Astrocyte (in vitro differentiated cells and primary cell): ENCODE measurements at regions not wholly inside any gene's neighbourhood (a gene's known extent, or its start where the extent isn't known, plus 50 kb on each side); places are given as distances from the start of the nearest gene placed in this dataset.

ENCODE experiments used
- DNase-seq: peaks from one replicate; pipeline ENCODE4 v3.0.0-alpha.2; 2010; ENCODE audit warnings: low read depth
- FAIRE-seq: peaks from 2 replicates; lab custom pipeline; 2011; peaks lifted over from hg19 to GRCh38; lab: Jason Lieb, UNC
- H2AFZ ChIP-seq: 2 replicates; pipeline ENCODE4 v1.6.0; 2012; ENCODE audit warnings: low read depth, low read length, inconsistent platforms
- H3K27ac ChIP-seq: 2 replicates; pipeline ENCODE4 v1.5.1; 2011; ENCODE audit warnings: low read depth, low read length, inconsistent platforms
- H3K27me3 ChIP-seq: 2 replicates; pipeline ENCODE4 v1.6.0; 2011; ENCODE audit warnings: low read length, inconsistent platforms; ENCODE audit not compliant: insufficient read depth
- H3K36me3 ChIP-seq: 2 replicates; pipeline ENCODE4 v1.5.1; 2011; ENCODE audit warnings: low read length, inconsistent platforms; ENCODE audit not compliant: insufficient read depth
- H3K4me1 ChIP-seq: 2 replicates; pipeline ENCODE4 v1.5.1; 2011; ENCODE audit warnings: low read length, inconsistent platforms; ENCODE audit not compliant: insufficient read depth
- H3K4me2 ChIP-seq: 2 replicates; pipeline ENCODE4 v1.6.0; 2012; ENCODE audit warnings: low read length, inconsistent platforms
- H3K4me3 ChIP-seq: 2 replicates; pipeline ENCODE4 v1.5.1; 2011; ENCODE audit warnings: low read depth, mild to moderate bottlenecking, low read length, inconsistent platforms; ENCODE audit not compliant: insufficient read depth
- H3K79me2 ChIP-seq: 2 replicates; pipeline ENCODE4 v1.6.0; 2012; ENCODE audit warnings: mild to moderate bottlenecking, low read length, inconsistent platforms; ENCODE audit not compliant: insufficient read depth
- H3K9ac ChIP-seq: 2 replicates; pipeline ENCODE4 v1.6.0; 2012; ENCODE audit warnings: mild to moderate bottlenecking, low read length, inconsistent platforms
- H3K9me3 ChIP-seq: 2 replicates; pipeline ENCODE4 v1.5.1; 2012; ENCODE audit warnings: low read depth, mild to moderate bottlenecking, low read length, inconsistent platforms; ENCODE audit not compliant: insufficient read depth
- H4K20me1 ChIP-seq: 2 replicates; pipeline ENCODE4 v1.6.0; 2012; ENCODE audit warnings: low read length, inconsistent platforms; ENCODE audit not compliant: insufficient read depth
- H3K27ac Mint-ChIP-seq: one replicate; pipeline ENCODE4 v1.8.0; 2021; ENCODE audit warnings: mild to moderate bottlenecking, mixed read lengths; ENCODE audit not compliant: unreplicated experiment
- H3K27me3 Mint-ChIP-seq: one replicate; pipeline ENCODE4 v1.8.0; 2021; ENCODE audit warnings: low read depth, mixed read lengths; ENCODE audit not compliant: unreplicated experiment
- H3K36me3 Mint-ChIP-seq: one replicate; pipeline ENCODE4 v1.8.0; 2021; ENCODE audit warnings: low read depth, mixed read lengths; ENCODE audit not compliant: unreplicated experiment
- H3K4me1 Mint-ChIP-seq: one replicate; pipeline ENCODE4 v1.8.0; 2021; ENCODE audit warnings: low read depth, mixed read lengths; ENCODE audit not compliant: unreplicated experiment
- H3K4me3 Mint-ChIP-seq: one replicate; pipeline ENCODE4 v1.8.0; 2021; ENCODE audit warnings: mild to moderate bottlenecking, moderate library complexity, mixed read lengths; ENCODE audit not compliant: unreplicated experiment
- H3K9me3 Mint-ChIP-seq: one replicate; pipeline ENCODE4 v1.8.0; 2021; ENCODE audit warnings: mild to moderate bottlenecking, mixed read lengths; ENCODE audit not compliant: unreplicated experiment
- EZH2 ChIP-seq: IDR thresholded peaks from 2 replicates; pipeline ENCODE4 v1.6.1; 2012; ENCODE audit warnings: mild to moderate bottlenecking, low read length, inconsistent platforms; ENCODE audit not compliant: insufficient read depth
- TF ChIP-seq, protein P1 (sequence below): IDR thresholded peaks from 2 replicates; pipeline ENCODE4 v1.5.1; 2011; ENCODE audit warnings: low read depth, mild to moderate bottlenecking, inconsistent platforms, low read length, moderate library complexity; ENCODE audit not compliant: insufficient read depth

- no peaks in the 10 kb centered on the region for H3K4me1 ChIP-seq
- Mint-ChIP-seq H3K9me3 (no peaks in the 10 kb centered on the region), H3K4me3 (no peak overlapping the region), H3K27ac (no peak overlapping the region), H3K36me3 (no peaks in the 10 kb centered on the region), H3K27me3 (no peaks in the 10 kb centered on the region), H3K4me1 (no peaks in the 10 kb centered on the region)
- no peaks in the 10 kb centered on the region for H3K9me3 ChIP-seq
- TF ChIP-seq, protein P1, sequence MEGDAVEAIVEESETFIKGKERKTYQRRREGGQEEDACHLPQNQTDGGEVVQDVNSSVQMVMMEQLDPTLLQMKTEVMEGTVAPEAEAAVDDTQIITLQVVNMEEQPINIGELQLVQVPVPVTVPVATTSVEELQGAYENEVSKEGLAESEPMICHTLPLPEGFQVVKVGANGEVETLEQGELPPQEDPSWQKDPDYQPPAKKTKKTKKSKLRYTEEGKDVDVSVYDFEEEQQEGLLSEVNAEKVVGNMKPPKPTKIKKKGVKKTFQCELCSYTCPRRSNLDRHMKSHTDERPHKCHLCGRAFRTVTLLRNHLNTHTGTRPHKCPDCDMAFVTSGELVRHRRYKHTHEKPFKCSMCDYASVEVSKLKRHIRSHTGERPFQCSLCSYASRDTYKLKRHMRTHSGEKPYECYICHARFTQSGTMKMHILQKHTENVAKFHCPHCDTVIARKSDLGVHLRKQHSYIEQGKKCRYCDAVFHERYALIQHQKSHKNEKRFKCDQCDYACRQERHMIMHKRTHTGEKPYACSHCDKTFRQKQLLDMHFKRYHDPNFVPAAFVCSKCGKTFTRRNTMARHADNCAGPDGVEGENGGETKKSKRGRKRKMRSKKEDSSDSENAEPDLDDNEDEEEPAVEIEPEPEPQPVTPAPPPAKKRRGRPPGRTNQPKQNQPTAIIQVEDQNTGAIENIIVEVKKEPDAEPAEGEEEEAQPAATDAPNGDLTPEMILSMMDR, result no peak
- no peak for TF ChIP-seq EZH2
- no peak overlapping the region for H3K9ac ChIP-seq
- no peaks in the 10 kb centered on the region for H3K36me3 ChIP-seq
- H2AFZ ChIP-seq, result no peak overlapping the region
- H3K4me2 ChIP-seq, result no peak overlapping the region
- no peak overlapping the region for H3K27ac ChIP-seq
- no peaks in the 10 kb centered on the region for H3K79me2 ChIP-seq
- H3K4me3 ChIP-seq, result no peak overlapping the region
- no peaks in the 10 kb centered on the region for H3K27me3 ChIP-seq
- DNase-seq, result no peak
- no peaks in the 10 kb centered on the region for H4K20me1 ChIP-seq
- FAIRE-seq, result no peak
These were observed 435.9 kb upstream of the CHAC2 start for GRCh38 chr2:53331667-53332066.

DNA sequence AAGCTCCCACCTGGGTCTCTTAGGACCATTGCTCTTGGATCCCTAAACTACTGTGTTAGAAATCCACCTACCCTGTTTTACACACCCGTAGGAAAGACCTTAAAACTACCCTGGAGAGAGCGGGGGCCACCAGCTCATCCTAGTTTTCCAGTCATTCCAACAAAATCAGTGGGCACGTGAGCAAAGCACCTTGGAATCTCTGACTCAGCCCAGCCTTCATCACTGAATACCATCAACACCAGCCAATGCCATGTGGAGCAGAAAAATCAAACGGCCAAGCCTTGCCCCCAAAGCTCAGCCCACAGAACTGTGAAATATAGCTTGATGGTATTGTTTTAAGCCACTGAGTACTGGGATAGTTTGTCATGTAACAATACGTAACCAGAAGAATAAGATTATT, 449.7 kb upstream of the CHAC2 start:
- FAIRE-seq, result no peak
- H3K27ac Mint-ChIP-seq, result no peak overlapping the region
- DNase-seq, result no peak
- Histone ChIP-seq H3K27me3 (no peaks in the 10 kb centered on the region), H3K9me3 (no peaks in the 10 kb centered on the region), H3K4me1 (no peaks in the 10 kb centered on the region), H3K9ac (no peak overlapping the region), H3K4me2 (no peak overlapping the region), H2AFZ (no peak overlapping the region), H3K27ac (no peak overlapping the region), H3K79me2 (no peaks in the 10 kb centered on the region), H4K20me1 (no peaks in the 10 kb centered on the region), H3K36me3 (no peaks in the 10 kb centered on the region), H3K4me3 (no peak overlapping the region)
- no peaks in the 10 kb centered on the region for H3K9me3 Mint-ChIP-seq
- H3K36me3 Mint-ChIP-seq, result peaks cover 1% of the 10 kb centered on the region
- H3K4me1 Mint-ChIP-seq, result peaks cover 6% of the 10 kb centered on the region
- TF ChIP-seq, protein P1, result no peak
- no peak for TF ChIP-seq EZH2
- no peaks in the 10 kb centered on the region for H3K27me3 Mint-ChIP-seq
- H3K4me3 Mint-ChIP-seq, result no peak overlapping the region

DNA sequence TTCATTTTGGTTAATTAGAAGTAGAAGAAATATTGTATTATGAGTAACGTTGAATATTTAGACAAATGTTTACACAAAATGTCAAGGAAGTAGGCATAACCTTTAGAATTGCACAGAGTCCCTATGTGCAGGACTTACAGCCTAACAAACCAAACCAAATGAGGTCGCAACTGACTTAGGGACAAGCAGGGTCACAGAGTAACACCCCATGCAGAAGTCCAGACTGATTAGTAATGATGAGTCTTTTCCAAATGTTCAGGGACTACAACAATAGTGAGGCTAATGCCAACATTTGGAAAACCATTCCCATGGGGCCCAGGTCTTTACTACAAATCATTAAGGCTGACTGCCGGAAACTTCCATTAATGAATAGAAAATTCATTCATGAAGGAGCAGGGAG, 452.5 kb upstream of the CHAC2 start:
- no peaks in the 10 kb centered on the region for H3K9me3 ChIP-seq
- H3K4me3 Mint-ChIP-seq, result no peak overlapping the region

More for the DNA sequence above, 452.5 kb upstream of the CHAC2 start:
- Mint-ChIP-seq H3K4me1 (peaks cover 12% of the 10 kb centered on the region), H3K36me3 (peaks cover 1% of the 10 kb centered on the region), H3K27ac (no peak overlapping the region), H3K27me3 (no peaks in the 10 kb centered on the region), H3K9me3 (no peaks in the 10 kb centered on the region)
- DNase-seq (no peak), FAIRE-seq (no peak)
- Histone ChIP-seq H3K4me2 (no peak overlapping the region), H3K4me1 (no peaks in the 10 kb centered on the region), H2AFZ (no peak overlapping the region), H4K20me1 (no peaks in the 10 kb centered on the region), H3K79me2 (no peaks in the 10 kb centered on the region), H3K27me3 (no peaks in the 10 kb centered on the region), H3K9ac (no peak overlapping the region), H3K4me3 (no peak overlapping the region), H3K27ac (no peak overlapping the region), H3K36me3 (no peaks in the 10 kb centered on the region)
- TF ChIP-seq, protein P1, result no peak
- TF ChIP-seq EZH2, result no peak
